K562 (cell line): ENCODE measurements at regions not wholly inside any gene's neighbourhood (a gene's known extent, or its start where the extent isn't known, plus 50 kb on each side); places are given as distances from the start of the nearest gene placed in this dataset.

ENCODE experiments used
- ATAC-seq: fragments of 200-7000 bp; cut with Tn5 transposase; 3 replicates; pipeline ENCODE4 v1.9.1; 2020; ENCODE audit warnings: moderate library complexity
- BruUV-seq: library from RNA; stranded (reverse); fragments of 400-500 nt; replicated peaks from 2 replicates; lab custom pipeline; 2021; lab: Mats Ljungman, UMichigan
- CTCF ChIA-PET: fragments of 300-600 bp; formaldehyde crosslinking; extraction: SDS; loops from one replicate; lab custom pipeline; 2021; ENCODE audit warnings: low intra/inter-chr PET ratio; lab: Yijun Ruan, JAX
- POLR2A ChIA-PET: fragments of 300-600, 350-650 bp; sonication (Branson Sonifier 250); formaldehyde crosslinking; extraction: SDS; loops from one replicate; lab custom pipeline; 2021; ENCODE audit warnings: antibody characterized with exemption, inconsistent platforms; lab: Yijun Ruan, JAX
- DNase-seq, 4 experiments: peaks; one replicate each; pipeline versions ENCODE4 v3.0.0 to v3.0.0-alpha.2; 2011 to 2018; ENCODE audit warnings: low spot score in 3 of 4, mixed read lengths in 3 of 4; ENCODE audit errors: extremely low read depth in 1 of 4
- FAIRE-seq: peaks from 2 replicates; lab custom pipeline; 2011; peaks lifted over from hg19 to GRCh38; lab: Jason Lieb, UNC
- H2AFZ ChIP-seq: 2 replicates; pipeline ENCODE4 v1.6.0; 2011; ENCODE audit warnings: low read depth, low read length, control low read depth, inconsistent platforms
- H3K27ac ChIP-seq: fragments of 200-600 bp; 3 replicates; pipeline ENCODE4 v1.8.0; 2011; ENCODE audit warnings: low read depth, mild to moderate bottlenecking, control low read depth, inconsistent platforms, low read length, moderate library complexity, mixed read lengths; ENCODE audit errors: extremely low read depth
- H3K27me3 ChIP-seq, 2 experiments: fragments of 300-600 bp in 1 of 2; 2 replicates in 1 of 2; 3 replicates in 1 of 2; pipeline versions ENCODE4 v1.6.0 to v1.8.0; 2011; ENCODE audit warnings: inconsistent platforms in 2 of 2, low read length in 2 of 2, mild to moderate bottlenecking in 1 of 2, mixed read lengths in 1 of 2, moderate library complexity in 1 of 2; ENCODE audit not compliant: control insufficient read depth in 2 of 2, insufficient read depth in 2 of 2
- H3K36me3 ChIP-seq: fragments of 300-600 bp; 3 replicates; pipeline ENCODE4 v1.8.0; 2011; ENCODE audit warnings: mild to moderate bottlenecking, low read length, inconsistent platforms; ENCODE audit not compliant: control insufficient read depth, insufficient read depth
- H3K4me1 ChIP-seq, 2 experiments: fragments of 200-600 bp in 1 of 2; replicated peaks in 1 of 2; 2 replicates in 1 of 2; 3 replicates in 1 of 2; pipeline versions ENCODE4 v1.5.1 to v1.8.0; 2011; ENCODE audit warnings: inconsistent platforms in 2 of 2, low read length in 2 of 2, mild to moderate bottlenecking in 1 of 2, mixed read lengths in 1 of 2, moderate library complexity in 1 of 2; ENCODE audit not compliant: control insufficient read depth in 2 of 2, insufficient read depth in 2 of 2
- H3K4me2 ChIP-seq: 2 replicates; pipeline ENCODE4 v1.6.1; 2011; ENCODE audit warnings: low read length, control low read depth, inconsistent platforms, mixed read lengths; ENCODE audit not compliant: insufficient read depth
- H3K4me3 ChIP-seq: fragments of 200-600 bp; sonication (generic), shearing (Covaris generic); 2 replicates; pipeline ENCODE4 v1.5.1; 2016; ENCODE audit warnings: control low read depth, inconsistent platforms
- H3K79me2 ChIP-seq: fragments of 200-600 bp; 3 replicates; pipeline ENCODE4 v1.8.0; 2011; ENCODE audit warnings: low read length, inconsistent platforms; ENCODE audit not compliant: control insufficient read depth, insufficient read depth
- H3K9ac ChIP-seq, 2 experiments: 2 replicates each; pipeline versions ENCODE4 v1.6.0 to v1.6.1; 2011; ENCODE audit warnings: low read depth in 2 of 2, low read length in 2 of 2, control low read depth in 1 of 2, inconsistent platforms in 1 of 2, mild to moderate bottlenecking in 1 of 2, mixed read lengths in 1 of 2; ENCODE audit not compliant: insufficient read depth in 1 of 2
- H3K9me1 ChIP-seq: one replicate; pipeline ENCODE4 v1.6.0; 2011; ENCODE audit warnings: inconsistent platforms, mild to moderate bottlenecking, low read length, moderate library complexity; ENCODE audit not compliant: control insufficient read depth, insufficient read depth
- H3K9me3 ChIP-seq: replicated peaks from 2 replicates; pipeline ENCODE4 v1.5.1; 2011; ENCODE audit warnings: low read depth, low read length, inconsistent platforms; ENCODE audit not compliant: control insufficient read depth, insufficient read depth
- H4K20me1 ChIP-seq: replicated peaks from 2 replicates; pipeline ENCODE4 v1.6.1; 2011; ENCODE audit warnings: low read length, inconsistent platforms, mixed read lengths; ENCODE audit not compliant: control insufficient read depth, insufficient read depth
- CEBPG ChIP-seq, 3 experiments: fragments of 200-800 bp in 1 of 3; sonication (Bioruptor generic) in 1 of 3; sonication (generic) in 1 of 3; formaldehyde crosslinking in 1 of 3; IDR thresholded peaks in 2 of 3; conservative IDR thresholded peaks in 1 of 3; 2 replicates each; pipeline versions ENCODE4 v1.6.1 to v1.8.0; 2016 to 2022; ENCODE audit warnings: missing compliant biosample characterization in 2 of 3, missing genetic modification characterization in 2 of 3, mild to moderate bottlenecking in 1 of 3, missing genetic modification reagents in 1 of 3
- COPS2 ChIP-seq: fragments of 450-650 bp; conservative IDR thresholded peaks from 2 replicates; pipeline ENCODE4 v1.6.1; 2016; ENCODE audit warnings: mild to moderate bottlenecking, moderate library complexity
- CXXC5 ChIP-seq: fragments of 250-450 bp; sonication (Bioruptor Pico); IDR thresholded peaks from 2 replicates; pipeline ENCODE4 v1.8.0; 2022; ENCODE audit warnings: inconsistent platforms, mild to moderate bottlenecking, moderate library complexity
- ELF4 ChIP-seq: fragments of 450-650 bp; formaldehyde crosslinking; IDR thresholded peaks from 2 replicates; pipeline ENCODE4 v1.4.0; 2022; ENCODE audit warnings: missing genetic modification characterization
- KAT8 ChIP-seq: fragments of 450-650 bp; IDR thresholded peaks from 2 replicates; pipeline ENCODE4 v1.6.1; 2016; ENCODE audit warnings: low read depth, mild to moderate bottlenecking
- MAFK ChIP-seq: IDR thresholded peaks from 2 replicates; pipeline ENCODE4 v1.6.1; 2011; ENCODE audit warnings: low read length, improper control_type of control experiment
- POLR2A ChIP-seq: fragments of 450-650 bp; conservative IDR thresholded peaks from 2 replicates; pipeline ENCODE4 v1.6.1; 2016
- SAP30 ChIP-seq: fragments of 200-600 bp; sonication (generic); IDR thresholded peaks from 2 replicates; pipeline ENCODE4 v1.6.1; 2012; ENCODE audit warnings: borderline replicate concordance, low read depth, mild to moderate bottlenecking, moderate library complexity, low read length, control low read depth, inconsistent platforms; ENCODE audit not compliant: insufficient read depth, poor library complexity, severe bottlenecking
- WGBS: fragments of 100-300 bp; shearing (Covaris generic); methylation state at CpG from one replicate; pipeline ENCODE4 v1.1.6; 2016; ENCODE audit warnings: low coverage, mixed read lengths; ENCODE audit not compliant: insufficient coverage; ENCODE audit errors: missing lambda C conversion rate; 5-methylcytosine and 5-hydroxymethylcytosine counted together
- in situ Hi-C: fragments of 300-500 bp; cut with MboI; formaldehyde crosslinking; loops from 4 replicates; pipeline ENCODE4 v1.15.0; 2018; ENCODE audit warnings: inconsistent platforms, mixed read lengths
- intact Hi-C: fragments of 100-400 bp; cut with micrococcal nuclease; formaldehyde crosslinking; loops from 2 replicates; pipeline ENCODE4 v1.14.2; 2022
- TF ChIP-seq, protein P1 (sequence below): fragments of 450-650 bp; IDR thresholded peaks from 2 replicates; pipeline ENCODE4 v1.6.1; 2014; ENCODE audit warnings: low read depth, mild to moderate bottlenecking, moderate library complexity, borderline replicate concordance

DNA sequence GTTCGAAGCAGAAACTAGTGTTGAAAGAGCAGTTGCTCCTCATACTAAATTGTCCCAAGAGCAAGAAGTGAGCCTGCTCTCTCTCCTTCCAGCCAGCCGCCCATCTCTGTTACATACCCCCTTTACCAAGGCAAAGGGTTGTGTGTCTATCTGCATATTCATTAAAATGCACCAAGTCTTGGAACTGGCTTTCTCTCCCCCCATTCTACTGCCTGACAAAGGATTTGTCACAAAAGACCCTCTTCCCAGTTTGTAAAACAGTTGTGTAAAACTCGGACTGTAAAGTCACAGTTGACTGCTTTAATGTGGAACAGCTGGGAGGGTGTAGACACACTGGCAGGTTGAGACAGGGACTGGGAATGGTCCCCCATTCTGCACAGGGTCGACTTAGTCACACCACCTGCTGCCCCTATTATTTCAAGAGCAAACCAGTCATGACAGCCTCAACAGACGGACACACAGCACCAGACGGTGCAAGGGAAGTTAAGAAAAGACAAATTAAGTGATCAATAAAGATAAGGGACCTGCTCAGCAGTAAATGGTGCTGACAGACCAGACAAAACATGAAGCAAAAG, 60.0 kb upstream of the HTATIP2 start:
- ATAC-seq, result no peak
- H3K9ac ChIP-seq, result no peak overlapping the region
- 2% methylated on average over 6 of the region's 6 CpGs for WGBS
- intact Hi-C loops, result no loop called here
- H3K36me3 ChIP-seq, result no peaks in the 10 kb centered on the region
- POLR2A ChIA-PET, result interaction anchor here (1.5 kb wide), 1 partner anchor 24 kb away, joined by 3 read pairs; no protein-coding TSS in a partner anchor
- H3K27me3 ChIP-seq, result no peaks in the 10 kb centered on the region; a peak in 3 of 5 replicates
- CTCF ChIA-PET, result no interaction called here
- H3K9me3 ChIP-seq, result no peaks in the 10 kb centered on the region
- H3K79me2 ChIP-seq, result no peaks in the 10 kb centered on the region
- no peak overlapping the region for H3K4me3 ChIP-seq
- FAIRE-seq, result no peak
- no peak for TF ChIP-seq SAP30
- no peak for TF ChIP-seq MAFK
- no peak for TF ChIP-seq CEBPG (CRISPR knock-in tag; IDR thresholded peaks at IDR 0.05)
- TF ChIP-seq CEBPG (tag; conservative IDR thresholded peaks at IDR 0.05 in 1 of 2, IDR thresholded peaks at IDR 0.05 in 1 of 2), result no peak
- TF ChIP-seq, protein P1, sequence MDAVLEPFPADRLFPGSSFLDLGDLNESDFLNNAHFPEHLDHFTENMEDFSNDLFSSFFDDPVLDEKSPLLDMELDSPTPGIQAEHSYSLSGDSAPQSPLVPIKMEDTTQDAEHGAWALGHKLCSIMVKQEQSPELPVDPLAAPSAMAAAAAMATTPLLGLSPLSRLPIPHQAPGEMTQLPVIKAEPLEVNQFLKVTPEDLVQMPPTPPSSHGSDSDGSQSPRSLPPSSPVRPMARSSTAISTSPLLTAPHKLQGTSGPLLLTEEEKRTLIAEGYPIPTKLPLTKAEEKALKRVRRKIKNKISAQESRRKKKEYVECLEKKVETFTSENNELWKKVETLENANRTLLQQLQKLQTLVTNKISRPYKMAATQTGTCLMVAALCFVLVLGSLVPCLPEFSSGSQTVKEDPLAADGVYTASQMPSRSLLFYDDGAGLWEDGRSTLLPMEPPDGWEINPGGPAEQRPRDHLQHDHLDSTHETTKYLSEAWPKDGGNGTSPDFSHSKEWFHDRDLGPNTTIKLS, result no peak
- no peak for TF ChIP-seq COPS2
- no peak for TF ChIP-seq CXXC5 (CRISPR knock-in tag)
- no peak for TF ChIP-seq KAT8
- TF ChIP-seq ELF4 (CRISPR knock-in tag), result no peak
- TF ChIP-seq POLR2A, result no peak
- in situ Hi-C loops, result no loop called here
- DNase-seq, result no peak
- H3K4me2 ChIP-seq, result no peak overlapping the region
- no TSS peak for BruUV-seq
- no peaks in the 10 kb centered on the region; the same call in 1 of the 2 replicates for H4K20me1 ChIP-seq
- no peak overlapping the region for H3K27ac ChIP-seq
- no peaks in the 10 kb centered on the region for H3K9me1 ChIP-seq
- no peak overlapping the region for H2AFZ ChIP-seq
- H3K4me1 ChIP-seq, result no peaks in the 10 kb centered on the region
